K562 (cell line): ENCODE measurements at regions not wholly inside any gene's neighbourhood (a gene's known extent, or its start where the extent isn't known, plus 50 kb on each side); places are given as distances from the start of the nearest gene placed in this dataset.
A peak's percentile ranks its signal among the peaks of the same experiment; 100 is the strongest.

Experiments
- ATAC-seq: fragments of 200-7000 bp; cut with Tn5 transposase; 3 replicates; pipeline ENCODE4 v1.9.1; 2020; ENCODE audit warnings: moderate library complexity
- BruUV-seq: library from RNA; stranded (reverse); fragments of 400-500 nt; replicated peaks from 2 replicates; lab custom pipeline; 2021; lab: Mats Ljungman, UMichigan
- CTCF ChIA-PET: fragments of 300-600 bp; formaldehyde crosslinking; extraction: SDS; loops from one replicate; lab custom pipeline; 2021; ENCODE audit warnings: low intra/inter-chr PET ratio; lab: Yijun Ruan, JAX
- POLR2A ChIA-PET: fragments of 300-600, 350-650 bp; sonication (Branson Sonifier 250); formaldehyde crosslinking; extraction: SDS; loops from one replicate; lab custom pipeline; 2021; ENCODE audit warnings: antibody characterized with exemption, inconsistent platforms; lab: Yijun Ruan, JAX
- DNase-seq, 4 experiments: peaks; one replicate each; pipeline versions ENCODE4 v3.0.0 to v3.0.0-alpha.2; 2011 to 2018; ENCODE audit warnings: low spot score in 3 of 4, mixed read lengths in 3 of 4; ENCODE audit errors: extremely low read depth in 1 of 4
- FAIRE-seq: peaks from 2 replicates; lab custom pipeline; 2011; peaks lifted over from hg19 to GRCh38; lab: Jason Lieb, UNC
- H2AFZ ChIP-seq: 2 replicates; pipeline ENCODE4 v1.6.0; 2011; ENCODE audit warnings: low read depth, low read length, control low read depth, inconsistent platforms
- H3K27ac ChIP-seq: fragments of 200-600 bp; 3 replicates; pipeline ENCODE4 v1.8.0; 2011; ENCODE audit warnings: low read depth, mild to moderate bottlenecking, control low read depth, inconsistent platforms, low read length, moderate library complexity, mixed read lengths; ENCODE audit errors: extremely low read depth
- H3K27me3 ChIP-seq, 2 experiments: fragments of 300-600 bp in 1 of 2; 2 replicates in 1 of 2; 3 replicates in 1 of 2; pipeline versions ENCODE4 v1.6.0 to v1.8.0; 2011; ENCODE audit warnings: inconsistent platforms in 2 of 2, low read length in 2 of 2, mild to moderate bottlenecking in 1 of 2, mixed read lengths in 1 of 2, moderate library complexity in 1 of 2; ENCODE audit not compliant: control insufficient read depth in 2 of 2, insufficient read depth in 2 of 2
- H3K36me3 ChIP-seq: fragments of 300-600 bp; 3 replicates; pipeline ENCODE4 v1.8.0; 2011; ENCODE audit warnings: mild to moderate bottlenecking, low read length, inconsistent platforms; ENCODE audit not compliant: control insufficient read depth, insufficient read depth
- H3K4me1 ChIP-seq, 2 experiments: fragments of 200-600 bp in 1 of 2; replicated peaks in 1 of 2; 2 replicates in 1 of 2; 3 replicates in 1 of 2; pipeline versions ENCODE4 v1.5.1 to v1.8.0; 2011; ENCODE audit warnings: inconsistent platforms in 2 of 2, low read length in 2 of 2, mild to moderate bottlenecking in 1 of 2, mixed read lengths in 1 of 2, moderate library complexity in 1 of 2; ENCODE audit not compliant: control insufficient read depth in 2 of 2, insufficient read depth in 2 of 2
- H3K4me2 ChIP-seq: 2 replicates; pipeline ENCODE4 v1.6.1; 2011; ENCODE audit warnings: low read length, control low read depth, inconsistent platforms, mixed read lengths; ENCODE audit not compliant: insufficient read depth
- H3K4me3 ChIP-seq: fragments of 200-600 bp; sonication (generic), shearing (Covaris generic); 2 replicates; pipeline ENCODE4 v1.5.1; 2016; ENCODE audit warnings: control low read depth, inconsistent platforms
- H3K79me2 ChIP-seq: fragments of 200-600 bp; 3 replicates; pipeline ENCODE4 v1.8.0; 2011; ENCODE audit warnings: low read length, inconsistent platforms; ENCODE audit not compliant: control insufficient read depth, insufficient read depth
- H3K9ac ChIP-seq, 2 experiments: 2 replicates each; pipeline versions ENCODE4 v1.6.0 to v1.6.1; 2011; ENCODE audit warnings: low read depth in 2 of 2, low read length in 2 of 2, control low read depth in 1 of 2, inconsistent platforms in 1 of 2, mild to moderate bottlenecking in 1 of 2, mixed read lengths in 1 of 2; ENCODE audit not compliant: insufficient read depth in 1 of 2
- H3K9me1 ChIP-seq: one replicate; pipeline ENCODE4 v1.6.0; 2011; ENCODE audit warnings: inconsistent platforms, mild to moderate bottlenecking, low read length, moderate library complexity; ENCODE audit not compliant: control insufficient read depth, insufficient read depth
- H3K9me3 ChIP-seq: replicated peaks from 2 replicates; pipeline ENCODE4 v1.5.1; 2011; ENCODE audit warnings: low read depth, low read length, inconsistent platforms; ENCODE audit not compliant: control insufficient read depth, insufficient read depth
- H4K20me1 ChIP-seq: replicated peaks from 2 replicates; pipeline ENCODE4 v1.6.1; 2011; ENCODE audit warnings: low read length, inconsistent platforms, mixed read lengths; ENCODE audit not compliant: control insufficient read depth, insufficient read depth
- CTCF ChIP-seq, 3 experiments: IDR thresholded peaks in 2 of 3; conservative IDR thresholded peaks in 1 of 3; 2 replicates each; pipeline ENCODE4 v1.5.1; 2011 to 2012; ENCODE audit warnings: low read length in 3 of 3, mild to moderate bottlenecking in 3 of 3, control low read depth in 2 of 3, improper control_type of control experiment in 1 of 3, inconsistent platforms in 1 of 3, low read depth in 1 of 3, mixed read lengths in 1 of 3, moderate library complexity in 1 of 3; ENCODE audit not compliant: insufficient read depth in 2 of 3
- HINFP ChIP-seq: fragments of 450-650 bp; conservative IDR thresholded peaks from 2 replicates; pipeline ENCODE4 v1.6.1; 2016; ENCODE audit warnings: missing genetic modification characterization, low read depth, mild to moderate bottlenecking, control low read depth, missing compliant biosample characterization
- KHSRP ChIP-seq: fragments of 450-650 bp; IDR thresholded peaks from 2 replicates; pipeline ENCODE4 v1.6.1; 2017
- MEIS2 ChIP-seq: fragments of 450-650 bp; IDR thresholded peaks from 2 replicates; pipeline ENCODE4 v1.6.1; 2014; ENCODE audit warnings: mild to moderate bottlenecking; ENCODE audit not compliant: partially characterized antibody
- MYC ChIP-seq, 2 experiments: fragments of 250-450 bp in 1 of 2; sonication (Bioruptor Pico) in 1 of 2; IDR thresholded peaks; 2 replicates each; pipeline versions ENCODE4 v1.5.1 to v1.6.1; 2012 to 2021; ENCODE audit warnings: low read depth in 2 of 2, borderline replicate concordance in 1 of 2, improper control_type of control experiment in 1 of 2, low read length in 1 of 2, mild to moderate bottlenecking in 1 of 2, moderate library complexity in 1 of 2
- NFYB ChIP-seq: IDR thresholded peaks from 2 replicates; pipeline ENCODE4 v1.6.1; 2011; ENCODE audit warnings: mild to moderate bottlenecking, moderate library complexity; ENCODE audit not compliant: insufficient read length; ENCODE audit errors: extremely low read depth
- POLR2G ChIP-seq: fragments of 200-400 bp; formaldehyde crosslinking; IDR thresholded peaks from 2 replicates; pipeline ENCODE4 v1.6.1; 2017; ENCODE audit warnings: low read depth, mild to moderate bottlenecking, antibody characterized with exemption, low read length, moderate library complexity
- SRSF3 ChIP-seq: fragments of 200-400 bp; formaldehyde crosslinking; IDR thresholded peaks from 2 replicates; pipeline ENCODE4 v1.6.1; 2016; ENCODE audit warnings: mild to moderate bottlenecking, low read length, moderate library complexity; ENCODE audit not compliant: insufficient read depth
- TAL1 ChIP-seq: fragments of 450-650 bp; IDR thresholded peaks from 2 replicates; pipeline ENCODE4 v1.6.1; 2016; ENCODE audit warnings: mild to moderate bottlenecking
- ZBTB33 ChIP-seq: sonication (generic); formaldehyde crosslinking; IDR thresholded peaks from 2 replicates; pipeline ENCODE4 v1.8.1; 2023; ENCODE audit warnings: mild to moderate bottlenecking, missing genetic modification reagents
- ZNF121 ChIP-seq: sonication (generic); formaldehyde crosslinking; conservative IDR thresholded peaks from 2 replicates; pipeline ENCODE4 v1.8.0; 2022; ENCODE audit warnings: missing genetic modification reagents
- ZNF143 ChIP-seq: sonication (generic); formaldehyde crosslinking; IDR thresholded peaks from 2 replicates; pipeline ENCODE4 v1.9.0; 2022; ENCODE audit warnings: mild to moderate bottlenecking, missing genetic modification reagents
- ZNF197 ChIP-seq: fragments of 200-800 bp; sonication (Bioruptor generic); IDR thresholded peaks from 2 replicates; pipeline ENCODE4 v1.6.1; 2016; ENCODE audit warnings: low read depth, missing genetic modification characterization, missing compliant biosample characterization
- ZNF586 ChIP-seq: fragments of 450-650 bp; formaldehyde crosslinking; conservative IDR thresholded peaks from 2 replicates; pipeline ENCODE4 v1.4.0; 2020; ENCODE audit warnings: mild to moderate bottlenecking, moderate library complexity
- WGBS: fragments of 100-300 bp; shearing (Covaris generic); methylation state at CpG from one replicate; pipeline ENCODE4 v1.1.6; 2016; ENCODE audit warnings: low coverage, mixed read lengths; ENCODE audit not compliant: insufficient coverage; ENCODE audit errors: missing lambda C conversion rate; 5-methylcytosine and 5-hydroxymethylcytosine counted together
- in situ Hi-C: fragments of 300-500 bp; cut with MboI; formaldehyde crosslinking; loops from 4 replicates; pipeline ENCODE4 v1.15.0; 2018; ENCODE audit warnings: inconsistent platforms, mixed read lengths
- intact Hi-C: fragments of 100-400 bp; cut with micrococcal nuclease; formaldehyde crosslinking; loops from 2 replicates; pipeline ENCODE4 v1.14.2; 2022
- TF ChIP-seq, protein P1 (sequence below), 2 experiments: fragments of 450-650 bp in 1 of 2; sonication (generic) in 1 of 2; formaldehyde crosslinking; conservative IDR thresholded peaks; 2 replicates each; pipeline versions ENCODE4 v1.4.0 to v1.8.1; 2020 to 2022; ENCODE audit warnings: mild to moderate bottlenecking in 1 of 2, missing genetic modification reagents in 1 of 2

DNA sequence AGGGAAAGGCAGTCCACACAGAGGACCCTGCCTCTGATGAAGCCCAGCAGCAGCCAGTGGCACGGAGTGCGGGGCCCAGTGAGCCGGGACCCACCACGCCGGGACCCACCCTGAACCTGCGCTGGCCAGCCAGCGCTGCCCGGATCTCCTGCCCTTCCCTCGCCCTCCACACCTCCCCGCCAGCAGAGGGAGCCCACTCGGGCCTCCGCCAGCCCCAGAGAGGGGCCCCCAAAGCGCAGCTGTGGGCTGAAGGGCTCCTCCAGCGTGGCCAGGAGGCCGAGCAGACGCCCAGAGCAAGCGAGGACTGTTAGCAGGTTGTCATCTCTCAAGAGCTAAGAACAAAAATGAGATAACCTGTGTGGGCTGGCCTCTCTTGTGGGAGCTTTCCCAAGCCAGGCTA, 81.3 kb upstream of the ATP10A start (continued):
- TF ChIP-seq CTCF (IDR thresholded peaks at IDR 0.05 in 2 of 3, conservative IDR thresholded peaks at IDR 0.05 in 1 of 3; ENCODE audit: insufficient read depth in 2 of 3, low read depth in 1 of 3, low read length in 3 of 3) (peak; percentile 10 to 45 (median 33); a peak in 3 of 6 replicates), MYC (IDR thresholded peaks at IDR 0.05; ENCODE audit: low read depth, low read length) (peak; percentile 35; the same call in 1 of the 2 replicates), MYC (CRISPR knock-in tag; IDR thresholded peaks at IDR 0.05; ENCODE audit: borderline replicate concordance, low read depth) (no peak), POLR2G (0 out of 2 replicates have a peak, but pooled peaks have one; percentile 46)

GRCh38 chr15:25943831-25944230, 80.7 kb upstream of the ATP10A start:
- no peak overlapping the region for H2AFZ ChIP-seq
- no peaks in the 10 kb centered on the region for H3K9me3 ChIP-seq
- H3K27me3 ChIP-seq: no peaks in the 10 kb centered on the region; a peak in 2 of 5 replicates
- H3K27ac ChIP-seq: no peak overlapping the region
- whole genome bisulfite sequencing: 4% methylated on average over 9 of the region's 9 CpGs
- FAIRE-seq (no peak), DNase-seq (peak in 1 of 4 experiments; percentile 4), ATAC-seq (peak; percentile 49)
- H3K9me1 ChIP-seq: no peaks in the 10 kb centered on the region
- POLR2A ChIA-PET: interaction anchor here (0.6 to 1.5 kb wide), 2 partner anchors 9 to 1098 kb away, joined by 3 to 4 read pairs; no protein-coding TSS in a partner anchor
- in situ Hi-C loops (no loop called here), intact Hi-C loops (no loop called here)
- CTCF ChIA-PET: no interaction called here
- no peak overlapping the region for H3K9ac ChIP-seq
- no peak overlapping the region for H3K4me2 ChIP-seq
- H3K36me3 ChIP-seq: no peaks in the 10 kb centered on the region
- no TSS peak for BruUV-seq
- H3K4me1 ChIP-seq: peaks cover 0 to 7% of the 10 kb centered on the region in 2 experiments; a peak in 2 of 5 replicates
- no peaks in the 10 kb centered on the region for H4K20me1 ChIP-seq
- H3K4me3 ChIP-seq: no peak overlapping the region
- no peaks in the 10 kb centered on the region for H3K79me2 ChIP-seq
- TF ChIP-seq ZNF197 (no peak), NFYB (peak; percentile 75), SRSF3 (no peak), KHSRP (no peak), ZNF586 (no peak), TAL1 (no peak), ZNF143 (no peak), ZBTB33 (CRISPR knock-in tag) (no peak), MEIS2 (peak; percentile 37), ZNF121 (CRISPR knock-in tag) (no peak), HINFP (tag) (no peak)
- TF ChIP-seq, protein P1, sequence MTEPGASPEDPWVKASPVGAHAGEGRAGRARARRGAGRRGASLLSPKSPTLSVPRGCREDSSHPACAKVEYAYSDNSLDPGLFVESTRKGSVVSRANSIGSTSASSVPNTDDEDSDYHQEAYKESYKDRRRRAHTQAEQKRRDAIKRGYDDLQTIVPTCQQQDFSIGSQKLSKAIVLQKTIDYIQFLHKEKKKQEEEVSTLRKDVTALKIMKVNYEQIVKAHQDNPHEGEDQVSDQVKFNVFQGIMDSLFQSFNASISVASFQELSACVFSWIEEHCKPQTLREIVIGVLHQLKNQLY (CRISPR knock-in tag; conservative IDR thresholded peaks at IDR 0.05): no peak
